GM18517 (cell line): ENCODE measurements at regions not wholly inside any gene's neighbourhood (a gene's known extent, or its start where the extent isn't known, plus 50 kb on each side); places are given as distances from the start of the nearest gene placed in this dataset.
"Not testable (repeated sequence)": the region's sequence is repeated elsewhere in the genome, so short reads cannot be mapped to it uniquely, and the experiment has no call there.

Experiments
- ATAC-seq: cut with Tn5 transposase; IDR thresholded peaks from one replicate; pipeline ENCODE4 v1.9.1; 2021; ENCODE audit warnings: mild to moderate bottlenecking, moderate library complexity; ENCODE audit not compliant: unreplicated experiment

DNA sequence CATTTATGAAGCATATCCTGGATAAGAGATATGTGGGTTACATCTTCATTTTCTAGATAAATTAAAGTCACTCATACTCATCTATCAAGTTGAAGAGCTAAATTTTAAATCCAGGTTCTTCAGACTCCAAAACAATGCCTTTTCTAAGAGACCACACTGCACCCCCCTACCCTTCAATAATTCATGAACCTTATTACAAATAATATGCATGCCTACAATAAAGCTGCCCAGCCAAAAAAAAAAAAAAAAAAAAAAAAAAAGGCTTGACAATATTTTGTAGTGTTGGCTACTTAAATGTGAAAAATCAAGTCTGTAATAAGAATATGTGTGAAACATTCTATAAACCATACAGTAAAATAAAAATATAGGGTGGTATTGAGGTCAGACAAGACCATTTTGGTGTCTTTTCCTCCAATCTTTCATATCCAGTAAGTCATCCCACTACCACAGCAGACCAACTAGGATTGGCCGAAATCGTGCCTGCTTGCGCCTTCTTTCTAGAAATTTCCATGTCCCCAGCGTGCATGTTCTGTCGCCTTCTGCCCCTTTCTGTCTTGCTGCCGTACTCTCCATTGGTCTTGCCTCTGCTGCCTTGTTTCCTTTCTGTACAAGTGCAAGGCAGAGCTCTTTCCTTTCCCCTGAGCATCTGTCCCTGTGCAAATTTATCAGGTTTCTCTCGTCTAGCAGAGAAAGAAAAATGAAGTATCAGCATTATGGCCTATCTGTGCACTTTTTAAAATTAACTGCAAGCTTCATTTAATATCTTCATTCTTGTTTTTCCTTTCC lies 92.6 kb upstream of the NDUFV2 start:
- no peak for ATAC-seq

GRCh38 chr18:9011431-9011830 lies 91.1 kb upstream of the NDUFV2 start:
- ATAC-seq = no peak

GRCh38 chr18:9013926-9014373 lies 88.5 kb upstream of the NDUFV2 start:
- no peak for ATAC-seq

DNA sequence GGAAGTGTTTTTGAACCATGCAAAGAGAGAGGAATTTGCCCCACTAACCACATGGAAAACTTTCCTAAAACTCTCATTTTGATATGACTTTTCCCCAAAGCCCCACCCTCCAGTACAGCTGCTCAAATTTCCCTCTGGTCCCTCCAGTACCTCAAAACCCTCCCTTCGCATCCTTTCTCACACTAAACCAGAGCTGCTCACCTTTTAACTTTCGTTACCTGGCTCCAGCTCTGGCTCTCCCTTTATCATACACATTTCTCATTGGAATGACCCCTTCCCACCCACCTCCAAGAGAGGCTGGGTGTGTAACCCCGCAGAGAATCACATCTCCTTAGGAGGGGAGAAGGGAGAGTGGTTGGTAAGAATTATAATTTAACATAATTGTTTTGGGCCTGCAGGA lies 86.8 kb upstream of the NDUFV2 start:
- no peak for ATAC-seq

DNA sequence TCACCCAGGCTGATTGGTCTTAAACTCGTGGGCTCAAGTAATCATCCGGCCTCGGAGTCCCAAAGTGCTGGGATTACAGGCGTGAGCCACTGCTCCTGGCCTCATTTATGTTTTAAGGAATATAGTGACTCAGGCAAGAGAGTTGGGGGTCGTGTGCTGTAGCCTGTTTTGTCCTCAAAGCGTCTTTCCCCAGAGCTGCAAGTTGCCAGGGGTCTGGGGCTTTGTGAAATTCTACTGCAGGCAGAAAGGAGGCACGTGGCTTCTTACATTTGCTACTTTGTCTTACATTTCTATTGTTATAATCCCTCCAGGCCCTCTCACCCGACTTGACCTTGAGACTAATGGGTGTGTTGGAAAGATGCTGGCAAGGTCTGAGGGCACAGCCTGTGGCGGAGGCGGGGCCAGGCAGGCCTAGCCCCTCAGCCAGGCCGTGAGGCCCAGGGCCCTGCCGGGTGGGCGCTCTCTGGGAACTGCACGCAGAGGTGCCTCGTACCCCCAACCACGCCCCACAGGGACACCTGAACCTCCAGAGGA lies 85.8 kb upstream of the NDUFV2 start:
- no peak for ATAC-seq

- ATAC-seq = peak; percentile 81
Observed at GRCh38 chr18:9017167-9017904, 85.2 kb upstream of the NDUFV2 start.

GRCh38 chr18:9017905-9018227 lies 84.6 kb upstream of the NDUFV2 start:
- no peak for ATAC-seq

GRCh38 chr18:9019135-9019534 lies 83.4 kb upstream of the NDUFV2 start:
- no peak for ATAC-seq

DNA sequence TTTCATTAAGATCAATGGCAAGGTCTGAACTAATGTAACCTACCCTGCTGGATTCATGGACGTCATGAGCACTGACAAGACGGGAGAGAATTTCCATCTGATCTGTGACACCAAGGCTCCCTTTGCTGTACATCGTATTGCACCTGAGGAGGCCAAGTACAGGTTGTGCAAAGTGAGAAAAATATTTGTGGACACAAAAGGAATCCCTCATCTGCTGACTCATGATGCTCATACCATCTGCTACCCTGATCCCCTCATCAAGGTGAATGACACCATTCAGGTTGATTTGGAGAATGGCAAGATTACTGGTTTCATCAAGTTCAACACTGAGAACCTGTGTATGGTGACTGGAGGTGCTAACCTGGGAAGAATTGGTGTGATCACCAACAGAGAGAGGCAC lies 82.3 kb upstream of the NDUFV2 start:
- no peak for ATAC-seq

GRCh38 chr18:9021458-9021857 lies 81.0 kb upstream of the NDUFV2 start:
- no peak for ATAC-seq

DNA sequence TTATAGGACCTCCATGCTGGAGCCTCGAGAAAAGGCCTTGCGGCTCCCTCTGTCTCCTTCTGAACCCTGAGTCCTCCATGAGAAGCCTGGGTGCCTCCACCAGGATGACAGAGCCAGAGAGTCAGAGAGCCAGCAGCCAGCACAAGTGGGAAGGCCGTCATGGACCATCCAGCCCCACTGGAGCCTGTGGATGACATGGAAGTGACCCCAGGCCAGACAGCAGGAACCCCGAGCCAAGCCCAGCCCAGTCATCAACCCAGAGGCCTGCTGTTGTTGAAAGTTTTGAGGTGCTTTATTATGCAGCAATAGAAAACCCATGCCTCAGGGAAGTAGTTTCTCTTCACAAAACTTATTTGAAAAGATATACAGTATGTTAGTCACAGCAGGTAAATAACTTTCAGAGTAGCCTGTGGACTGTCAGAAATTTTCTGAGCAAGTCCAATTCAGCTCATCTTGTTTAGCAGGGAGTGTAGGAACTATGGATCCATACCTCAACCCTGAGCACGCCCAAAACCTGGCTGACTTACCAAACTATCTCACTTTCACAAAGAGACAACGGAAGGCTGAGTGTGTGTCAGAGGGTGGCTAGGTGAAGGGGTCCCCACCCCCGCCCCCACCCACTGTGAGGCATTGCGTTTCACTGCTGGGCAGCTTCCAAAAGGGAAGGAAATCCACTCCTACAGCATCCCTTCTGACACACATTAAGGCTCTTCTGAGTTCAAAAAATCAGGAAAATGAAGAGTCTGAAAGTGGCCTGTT lies 79.9 kb upstream of the NDUFV2 start:
- ATAC-seq = no peak

DNA sequence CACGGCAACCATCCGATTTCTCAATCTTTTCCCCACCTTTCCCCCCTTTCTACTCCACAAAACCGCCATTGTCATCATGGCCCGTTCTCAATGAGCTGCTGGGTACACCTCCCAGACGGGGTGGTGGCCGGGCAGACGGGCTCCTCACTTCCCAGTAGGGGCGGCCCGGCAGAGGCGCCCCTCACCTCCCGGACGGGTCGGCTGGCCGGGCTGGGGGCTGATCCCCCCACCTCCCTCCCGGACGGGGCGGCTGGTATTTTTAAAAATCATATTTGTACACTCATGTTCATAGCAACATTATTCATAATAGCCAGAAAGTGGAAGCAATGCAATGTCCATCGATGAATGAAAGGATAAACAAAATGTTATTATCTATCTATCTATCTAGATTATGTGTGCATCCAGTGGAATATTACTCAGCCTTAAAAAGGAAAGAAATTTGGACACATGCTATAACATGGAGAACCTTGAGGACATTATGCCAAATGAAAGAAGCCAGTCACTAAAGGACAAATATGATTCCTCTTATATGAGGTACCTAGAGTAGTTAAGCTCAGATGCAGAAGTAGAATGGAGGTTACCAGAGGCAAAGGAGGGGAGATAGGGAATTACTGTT lies 78.4 kb upstream of the NDUFV2 start:
- ATAC-seq = not testable (repeated sequence)

DNA sequence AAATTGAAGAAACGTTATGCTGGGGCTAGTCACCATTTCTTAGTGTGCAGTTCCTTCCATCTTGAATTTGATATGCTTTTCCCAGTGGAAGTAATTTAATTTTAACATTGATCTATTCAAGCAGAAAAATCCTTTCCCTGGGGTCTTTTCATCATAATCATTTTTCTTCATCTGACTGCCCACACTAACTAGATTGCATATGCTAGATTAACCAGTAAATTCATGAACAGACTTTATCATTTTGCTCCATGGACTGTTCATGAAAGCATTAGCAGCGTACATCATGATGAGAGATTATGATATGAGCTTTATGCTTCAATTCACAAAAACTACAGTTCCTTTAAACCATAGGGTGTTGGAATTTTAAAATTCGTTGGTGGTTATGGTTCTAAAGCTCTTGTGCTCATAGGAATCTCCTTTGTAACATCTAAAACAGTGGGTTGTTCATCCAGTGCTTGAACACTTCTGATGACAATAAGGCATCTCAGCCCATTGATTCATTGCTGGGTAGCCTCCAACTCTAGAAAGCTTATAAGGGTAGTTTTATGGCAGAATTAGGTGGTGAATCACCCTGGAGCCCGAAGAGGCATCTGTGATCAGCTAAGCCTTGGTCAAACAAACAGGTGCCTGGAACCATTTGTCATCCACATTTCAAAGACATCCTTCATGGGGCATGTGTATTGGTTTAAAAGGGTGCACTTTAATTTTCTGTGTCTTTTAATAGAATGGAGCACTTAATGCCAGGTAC lies 77.2 kb upstream of the NDUFV2 start:
- no peak for ATAC-seq

GRCh38 chr18:9029131-9029530 lies 73.4 kb upstream of the NDUFV2 start:
- ATAC-seq = no peak

GRCh38 chr18:9032519-9032918 lies 70.0 kb upstream of the NDUFV2 start:
- ATAC-seq = no peak

- no peak for ATAC-seq
Observed at GRCh38 chr18:9038277-9038871, 64.1 kb upstream of the NDUFV2 start.

DNA sequence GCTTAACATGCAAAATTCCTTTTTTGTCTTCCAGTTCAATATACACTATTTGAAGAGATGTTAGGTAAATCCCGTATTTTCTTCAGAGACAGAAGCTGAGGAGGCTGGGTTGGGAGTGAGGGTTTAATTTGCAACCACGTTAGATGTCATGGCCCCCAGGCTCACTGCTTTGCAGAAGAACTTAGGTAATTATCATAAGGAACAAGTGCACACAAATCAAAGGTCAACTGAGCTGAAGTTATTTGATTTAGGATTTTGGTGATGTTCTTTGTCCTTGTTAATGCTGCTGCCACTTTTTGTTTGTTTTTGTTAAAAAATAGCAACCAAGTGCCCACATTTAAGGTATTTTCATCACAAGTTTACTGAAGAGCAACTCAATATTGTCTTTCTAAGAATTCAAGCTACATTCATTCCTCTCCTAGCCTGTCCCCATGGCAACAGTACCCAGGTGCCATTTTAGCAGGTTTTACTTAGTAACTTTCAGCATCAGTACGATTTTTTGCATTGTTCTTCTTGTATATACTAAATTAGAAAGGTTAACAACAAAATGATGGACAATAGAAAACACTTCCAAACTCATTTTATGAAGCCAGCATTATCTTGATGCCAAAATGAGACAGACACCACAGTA lies 62.9 kb upstream of the NDUFV2 start:
- ATAC-seq = no peak

DNA sequence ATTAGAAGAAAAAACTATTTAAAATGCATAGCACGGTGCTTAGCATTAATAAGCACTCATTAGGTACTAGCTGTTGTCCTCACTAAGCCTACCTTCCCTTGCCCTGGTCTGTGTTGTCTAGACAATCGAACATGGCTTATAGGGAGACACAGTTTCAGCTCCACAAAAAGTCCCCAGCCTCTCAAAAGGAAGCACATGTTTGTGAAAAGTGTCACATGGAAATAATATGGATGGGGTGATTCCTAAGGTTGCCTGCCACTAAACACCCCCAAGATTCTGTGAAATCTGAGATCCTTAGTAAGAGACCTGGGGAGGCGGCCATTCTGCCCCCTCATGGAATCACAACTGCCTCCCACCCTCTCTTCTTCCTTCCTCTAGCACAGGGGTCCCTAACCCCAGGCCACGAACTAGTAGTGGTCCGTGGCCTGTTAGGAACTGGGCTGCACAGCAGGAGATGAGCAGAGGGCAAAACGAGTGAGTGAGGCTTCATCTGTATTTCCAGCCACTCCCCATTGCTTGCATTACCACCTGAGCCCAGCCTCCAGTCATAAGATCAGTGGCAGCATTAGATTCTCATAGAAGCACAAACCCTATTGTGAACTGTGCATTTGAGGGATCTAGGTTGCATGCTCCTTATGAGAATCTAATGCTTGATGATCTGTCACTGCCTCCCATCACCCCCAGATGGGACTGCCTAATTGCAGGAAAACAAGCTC lies 59.6 kb upstream of the NDUFV2 start:
- ATAC-seq = no peak

DNA sequence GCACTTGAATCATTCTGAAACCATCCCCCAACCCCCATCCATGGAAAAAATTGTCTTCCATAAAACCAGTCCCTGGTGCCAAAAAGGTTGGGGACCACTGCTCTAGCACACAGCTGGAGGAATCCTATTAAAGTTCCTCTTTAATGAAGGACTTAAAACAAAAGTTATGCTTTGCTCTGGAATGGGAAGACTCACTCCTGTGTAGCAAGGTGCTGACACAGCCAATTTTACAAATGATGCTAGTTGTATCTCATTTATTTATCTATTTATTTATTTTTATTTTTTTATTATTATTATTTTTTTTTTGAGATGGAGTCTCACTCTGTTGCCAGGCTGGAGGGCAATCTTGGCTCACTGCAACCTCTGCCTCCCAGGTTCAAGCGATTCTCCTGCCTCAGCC lies 58.9 kb upstream of the NDUFV2 start:
- ATAC-seq = no peak
